Activated CD4-positive, alpha-beta memory T cell treated with anti-CD3 and anti-CD28 coated beads, Interleukin-2, amount 10 ng/mL, durations not matched to agents 7 days and 5 days (primary cell): ENCODE measurements at regions not wholly inside any gene's neighbourhood (a gene's known extent, or its start where the extent isn't known, plus 50 kb on each side); places are given as distances from the start of the nearest gene placed in this dataset.

Source experiments
- CTCF ChIA-PET: fragments of 350-600 bp; sonication (Branson Sonifier 250); formaldehyde crosslinking; loops from one replicate; lab custom pipeline; 2021; ENCODE audit warnings: antibody characterized with exemption, inconsistent platforms; lab: Charles Lee
- POLR2A ChIA-PET: fragments of 350-600 bp; sonication (Branson Sonifier 250); formaldehyde crosslinking; loops from one replicate; lab custom pipeline; 2021; ENCODE audit warnings: antibody characterized with exemption; lab: Charles Lee
- DNase-seq: peaks from one replicate; pipeline ENCODE4 v3.0.0-alpha.2; 2020
- H3K27ac Mint-ChIP-seq: one replicate; pipeline ENCODE4 v1.8.0; 2021; ENCODE audit warnings: mild to moderate bottlenecking, mixed read lengths
- H3K27me3 Mint-ChIP-seq: one replicate; pipeline ENCODE4 v1.8.0; 2021; ENCODE audit warnings: mixed read lengths
- H3K36me3 Mint-ChIP-seq: one replicate; pipeline ENCODE4 v1.8.0; 2021; ENCODE audit warnings: low read depth, mixed read lengths
- H3K4me1 Mint-ChIP-seq: one replicate; pipeline ENCODE4 v1.8.0; 2021; ENCODE audit warnings: mixed read lengths
- H3K4me3 Mint-ChIP-seq: one replicate; pipeline ENCODE4 v1.8.0; 2021; ENCODE audit warnings: mild to moderate bottlenecking, mixed read lengths
- H3K9me3 Mint-ChIP-seq: one replicate; pipeline ENCODE4 v1.8.0; 2021; ENCODE audit warnings: mixed read lengths

- Mint-ChIP-seq H3K9me3 (peaks cover 5% of the 10 kb centered on the region), H3K4me1 (no peaks in the 10 kb centered on the region), H3K27me3 (no peaks in the 10 kb centered on the region), H3K4me3 (no peak overlapping the region), H3K27ac (no peak overlapping the region), H3K36me3 (no peaks in the 10 kb centered on the region)
- no peak for DNase-seq
- ChIA-PET CTCF (no interaction called here), POLR2A (no interaction called here)
Observed at GRCh38 chr2:56475191-56475590, 291.4 kb downstream of the CCDC85A start.

GRCh38 chr2:56476509-56477071 lies 292.8 kb downstream of the CCDC85A start:
- ChIA-PET POLR2A (no interaction called here), CTCF (no interaction called here)
- DNase-seq, result no peak
- Mint-ChIP-seq H3K36me3 (no peaks in the 10 kb centered on the region), H3K9me3 (peaks cover 5% of the 10 kb centered on the region), H3K4me1 (no peaks in the 10 kb centered on the region), H3K27ac (no peak overlapping the region), H3K4me3 (no peak overlapping the region), H3K27me3 (no peaks in the 10 kb centered on the region)

GRCh38 chr2:56478027-56478426 lies 294.2 kb downstream of the CCDC85A start:
- H3K27me3 Mint-ChIP-seq, result no peaks in the 10 kb centered on the region
- H3K36me3 Mint-ChIP-seq, result no peaks in the 10 kb centered on the region
- peaks cover 5% of the 10 kb centered on the region for H3K9me3 Mint-ChIP-seq
- H3K4me1 Mint-ChIP-seq, result no peaks in the 10 kb centered on the region
- no peak for DNase-seq
- H3K27ac Mint-ChIP-seq, result no peak overlapping the region
- H3K4me3 Mint-ChIP-seq, result no peak overlapping the region
- CTCF ChIA-PET, result no interaction called here
- POLR2A ChIA-PET, result no interaction called here

GRCh38 chr2:56483081-56483480 lies 299.3 kb downstream of the CCDC85A start:
- Mint-ChIP-seq H3K9me3 (no peaks in the 10 kb centered on the region), H3K27me3 (no peaks in the 10 kb centered on the region), H3K27ac (no peak overlapping the region), H3K4me3 (no peak overlapping the region), H3K36me3 (no peaks in the 10 kb centered on the region), H3K4me1 (no peaks in the 10 kb centered on the region)
- ChIA-PET POLR2A (no interaction called here), CTCF (no interaction called here)
- DNase-seq, result no peak

GRCh38 chr2:56484906-56485305 lies 301.1 kb downstream of the CCDC85A start:
- ChIA-PET CTCF (no interaction called here), POLR2A (no interaction called here)
- no peak overlapping the region for H3K27ac Mint-ChIP-seq
- H3K4me3 Mint-ChIP-seq, result no peak overlapping the region
- no peaks in the 10 kb centered on the region for H3K9me3 Mint-ChIP-seq
- no peak for DNase-seq
- no peaks in the 10 kb centered on the region for H3K27me3 Mint-ChIP-seq
- H3K36me3 Mint-ChIP-seq, result no peaks in the 10 kb centered on the region
- H3K4me1 Mint-ChIP-seq, result no peaks in the 10 kb centered on the region

- ChIA-PET POLR2A (no interaction called here), CTCF (no interaction called here)
- Mint-ChIP-seq H3K36me3 (no peaks in the 10 kb centered on the region), H3K4me1 (no peaks in the 10 kb centered on the region), H3K27ac (no peak overlapping the region), H3K27me3 (no peaks in the 10 kb centered on the region), H3K9me3 (peaks cover 20% of the 10 kb centered on the region), H3K4me3 (no peak overlapping the region)
- DNase-seq, result no peak
Observed at GRCh38 chr2:56500317-56500716, 316.5 kb downstream of the CCDC85A start.

- Mint-ChIP-seq H3K9me3 (peaks cover 7% of the 10 kb centered on the region), H3K4me3 (no peak overlapping the region), H3K27me3 (no peaks in the 10 kb centered on the region), H3K36me3 (no peaks in the 10 kb centered on the region), H3K4me1 (no peaks in the 10 kb centered on the region), H3K27ac (no peak overlapping the region)
- POLR2A ChIA-PET, result no interaction called here
- DNase-seq, result no peak
- CTCF ChIA-PET, result no interaction called here
Observed at GRCh38 chr2:56502616-56503015, 318.8 kb downstream of the CCDC85A start.

GRCh38 chr2:56505885-56506284 lies 322.1 kb downstream of the CCDC85A start:
- ChIA-PET POLR2A (no interaction called here), CTCF (no interaction called here)
- Mint-ChIP-seq H3K9me3 (peaks cover 2% of the 10 kb centered on the region), H3K27ac (no peak overlapping the region), H3K36me3 (no peaks in the 10 kb centered on the region), H3K4me1 (no peaks in the 10 kb centered on the region), H3K27me3 (no peaks in the 10 kb centered on the region), H3K4me3 (no peak overlapping the region)
- no peak for DNase-seq

GRCh38 chr2:56508662-56509061 lies 324.9 kb downstream of the CCDC85A start:
- ChIA-PET POLR2A (no interaction called here), CTCF (no interaction called here)
- Mint-ChIP-seq H3K27me3 (no peaks in the 10 kb centered on the region), H3K9me3 (no peaks in the 10 kb centered on the region), H3K36me3 (no peaks in the 10 kb centered on the region), H3K4me1 (no peaks in the 10 kb centered on the region), H3K4me3 (no peak overlapping the region), H3K27ac (no peak overlapping the region)
- DNase-seq, result no peak

- POLR2A ChIA-PET, result no interaction called here
- H3K9me3 Mint-ChIP-seq, result no peaks in the 10 kb centered on the region
Observed at GRCh38 chr2:56510610-56511009, 326.8 kb downstream of the CCDC85A start.

GRCh38 chr2:56515399-56515798 lies 331.6 kb downstream of the CCDC85A start:
- Mint-ChIP-seq H3K36me3 (no peaks in the 10 kb centered on the region), H3K9me3 (no peaks in the 10 kb centered on the region), H3K27ac (no peak overlapping the region), H3K4me3 (no peak overlapping the region), H3K27me3 (no peaks in the 10 kb centered on the region), H3K4me1 (no peaks in the 10 kb centered on the region)
- DNase-seq, result no peak
- POLR2A ChIA-PET, result no interaction called here
- CTCF ChIA-PET, result no interaction called here

More at GRCh38 chr2:56510610-56511009, 326.8 kb downstream of the CCDC85A start:
- H3K27me3 Mint-ChIP-seq, result no peaks in the 10 kb centered on the region
- no peaks in the 10 kb centered on the region for H3K4me1 Mint-ChIP-seq
- DNase-seq, result no peak
- CTCF ChIA-PET, result no interaction called here
- H3K4me3 Mint-ChIP-seq, result no peak overlapping the region
- no peak overlapping the region for H3K27ac Mint-ChIP-seq
- no peaks in the 10 kb centered on the region for H3K36me3 Mint-ChIP-seq

GRCh38 chr2:56519806-56520205 lies 336.0 kb downstream of the CCDC85A start:
- no peak for DNase-seq
- CTCF ChIA-PET, result no interaction called here
- Mint-ChIP-seq H3K9me3 (peaks cover 4% of the 10 kb centered on the region), H3K4me1 (no peaks in the 10 kb centered on the region), H3K27ac (no peak overlapping the region), H3K36me3 (no peaks in the 10 kb centered on the region), H3K27me3 (no peaks in the 10 kb centered on the region), H3K4me3 (no peak overlapping the region)
- POLR2A ChIA-PET, result no interaction called here

- H3K9me3 Mint-ChIP-seq, result peaks cover 4% of the 10 kb centered on the region
- no peak overlapping the region for H3K4me3 Mint-ChIP-seq
- H3K27me3 Mint-ChIP-seq, result no peaks in the 10 kb centered on the region
- DNase-seq, result no peak
- ChIA-PET POLR2A (no interaction called here), CTCF (no interaction called here)
- H3K36me3 Mint-ChIP-seq, result no peaks in the 10 kb centered on the region
- H3K4me1 Mint-ChIP-seq, result no peaks in the 10 kb centered on the region
- H3K27ac Mint-ChIP-seq, result no peak overlapping the region
Observed at GRCh38 chr2:56522605-56523089, 338.9 kb downstream of the CCDC85A start.

GRCh38 chr2:56523816-56524215 lies 340.0 kb downstream of the CCDC85A start:
- H3K9me3 Mint-ChIP-seq, result peaks cover 4% of the 10 kb centered on the region
- ChIA-PET CTCF (no interaction called here), POLR2A (no interaction called here)
- no peaks in the 10 kb centered on the region for H3K4me1 Mint-ChIP-seq
- H3K27ac Mint-ChIP-seq, result no peak overlapping the region
- H3K36me3 Mint-ChIP-seq, result no peaks in the 10 kb centered on the region
- H3K27me3 Mint-ChIP-seq, result no peaks in the 10 kb centered on the region
- no peak overlapping the region for H3K4me3 Mint-ChIP-seq
- no peak for DNase-seq
